A673 (cell line): ENCODE measurements at regions not wholly inside any gene's neighbourhood (a gene's known extent, or its start where the extent isn't known, plus 50 kb on each side); places are given as distances from the start of the nearest gene placed in this dataset.

ENCODE experiments used
- CTCF ChIP-seq: fragments of 300-800, 200-600 bp; sonication (generic); conservative IDR thresholded peaks from 2 replicates; pipeline ENCODE4 v1.5.1; 2017; ENCODE audit warnings: low read depth, mild to moderate bottlenecking, antibody characterized with exemption, low read length, moderate library complexity, mixed read lengths
- EZH2 ChIP-seq: fragments of 200-600 bp; sonication (generic); IDR thresholded peaks from 2 replicates; pipeline ENCODE4 v1.6.1; 2017; ENCODE audit warnings: borderline replicate concordance, low read depth, mild to moderate bottlenecking, mixed read lengths, antibody characterized with exemption, low read length; ENCODE audit not compliant: poor library complexity, severe bottlenecking

GRCh38 chr11:28596816-28597215 is 488.6 kb downstream of the METTL15 start:
- TF ChIP-seq EZH2, result no peak
- TF ChIP-seq CTCF, result no peak; the same call in 1 of the 2 replicates
